Sigmoid colon (tissue), 4 donors: ENCODE measurements at regions not wholly inside any gene's neighbourhood (a gene's known extent, or its start where the extent isn't known, plus 50 kb on each side); places are given as distances from the start of the nearest gene placed in this dataset.

Experiments
- CTCF ChIP-seq, 4 experiments: fragments of 450-650 bp in 3 of 4; fragments of 200-600 bp in 1 of 4; IDR thresholded peaks; one replicate each; pipeline ENCODE4 v1.5.1; 2016 to 2019; ENCODE audit warnings: antibody characterized with exemption in 4 of 4, mild to moderate bottlenecking in 3 of 4, moderate library complexity in 2 of 4
- EP300 ChIP-seq, 4 donors: sonication (generic); formaldehyde crosslinking; IDR thresholded peaks; one replicate each; pipeline ENCODE4 v1.6.1; 2017; ENCODE audit warnings: antibody characterized with exemption in 4 of 4
- POLR2A ChIP-seq, 2 donors: fragments of 450-650 bp; IDR thresholded peaks; one replicate each; pipeline ENCODE4 v1.6.1; 2016; ENCODE audit warnings: antibody characterized with exemption in 2 of 2, mild to moderate bottlenecking in 2 of 2, moderate library complexity in 2 of 2
- POLR2AphosphoS5 ChIP-seq, 4 donors: sonication (generic); formaldehyde crosslinking; IDR thresholded peaks; one replicate each; pipeline ENCODE4 v1.6.1; 2017; ENCODE audit warnings: antibody characterized with exemption in 4 of 4

- TF ChIP-seq CTCF (IDR thresholded peaks at IDR 0.05), result no peak
- TF ChIP-seq POLR2AphosphoS5 (IDR thresholded peaks at IDR 0.05), result no peak
- no peak for TF ChIP-seq POLR2A (IDR thresholded peaks at IDR 0.05)
- TF ChIP-seq EP300 (IDR thresholded peaks at IDR 0.05), result no peak
Measured at GRCh38 chr13:74449811-74450524, 315.8 kb upstream of the KLF12 start.
